Medulla oblongata (tissue), 1 donor: ENCODE measurements at regions not wholly inside any gene's neighbourhood (a gene's known extent, or its start where the extent isn't known, plus 50 kb on each side); places are given as distances from the start of the nearest gene placed in this dataset.

Source experiments
- DNase-seq: peaks from one replicate; pipeline ENCODE4 v3.0.0-alpha.2; 2015; ENCODE audit errors: extremely low spot score

DNA sequence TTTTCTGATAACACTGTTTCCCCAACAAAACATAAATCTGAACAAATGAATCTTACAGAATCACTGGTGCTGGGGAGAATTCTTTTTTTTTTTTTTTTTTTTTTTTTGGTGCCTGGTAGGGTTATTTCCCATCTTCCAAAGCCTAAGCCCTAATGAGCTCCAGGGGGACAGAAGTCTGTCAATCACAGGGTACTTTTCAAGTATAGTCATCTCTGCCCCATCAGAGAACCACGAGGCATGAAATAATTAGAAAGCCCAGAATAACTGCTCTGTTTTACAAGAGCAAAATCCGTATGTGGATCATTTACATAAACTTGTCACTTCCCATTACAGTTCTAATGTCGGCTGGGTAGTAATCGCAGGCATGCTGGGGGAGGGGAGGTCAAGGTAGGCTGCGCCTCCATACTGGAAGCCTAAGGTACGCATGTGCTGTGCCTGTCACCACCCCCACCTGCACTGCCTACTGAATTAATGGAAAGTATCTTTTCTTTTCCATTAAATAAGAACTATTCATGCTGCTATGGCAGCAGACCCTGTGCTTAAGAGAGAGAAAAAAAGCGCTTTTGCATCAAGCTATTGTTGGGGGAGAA, 164.7 kb upstream of the LEF1 start:
- no peak for DNase-seq

DNA sequence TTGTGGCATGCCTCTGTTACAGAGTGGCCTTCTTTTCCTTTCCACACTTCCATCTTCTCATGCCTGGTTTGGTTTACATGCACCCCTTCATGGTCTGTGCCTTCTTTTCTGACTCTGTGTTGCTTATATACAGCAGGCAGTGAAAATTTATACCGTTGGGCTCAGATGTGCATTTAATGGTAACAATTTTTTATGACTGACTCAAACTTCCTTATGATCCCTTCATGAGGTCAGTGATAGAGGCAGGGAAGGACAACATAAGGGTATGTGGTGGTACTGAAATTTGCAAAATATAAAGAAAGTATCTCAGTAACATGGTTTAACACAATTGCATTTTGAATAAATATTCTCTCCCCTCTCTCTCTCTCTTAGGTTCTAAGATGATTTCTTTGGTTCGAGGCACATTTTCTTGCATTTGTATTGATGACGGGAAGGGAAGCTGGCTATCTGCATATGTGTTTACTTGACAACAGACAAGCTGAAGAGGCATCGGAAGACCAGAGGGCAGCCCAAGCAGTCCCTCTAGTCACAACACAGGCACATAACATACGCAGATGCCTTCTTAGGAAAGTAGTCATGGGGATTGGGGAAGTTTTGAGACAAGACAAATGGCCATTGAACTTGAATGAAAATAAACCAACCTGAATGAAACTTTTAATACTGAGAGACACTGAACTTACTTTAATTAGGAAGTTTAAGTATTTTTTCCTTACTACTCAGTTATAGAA, 163.3 kb upstream of the LEF1 start:
- DNase-seq: no peak

DNA sequence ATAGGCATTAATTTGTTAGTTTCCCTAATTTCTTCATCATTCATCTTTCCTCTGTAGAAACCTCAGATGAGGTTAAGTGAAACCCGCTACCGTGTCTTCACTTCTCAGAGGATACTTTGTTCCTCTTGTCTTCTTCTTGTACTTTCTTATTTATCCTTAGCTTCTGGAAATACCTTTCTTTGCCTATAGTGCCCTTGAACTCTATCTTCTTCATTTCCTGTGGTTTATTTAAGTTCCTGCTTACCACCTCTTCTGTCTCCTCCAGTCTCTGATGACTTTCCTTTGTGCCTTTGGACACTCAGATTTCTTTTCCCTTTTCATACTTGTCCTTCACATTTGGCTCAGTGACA, 159.6 kb upstream of the LEF1 start:
- DNase-seq: no peak

DNA sequence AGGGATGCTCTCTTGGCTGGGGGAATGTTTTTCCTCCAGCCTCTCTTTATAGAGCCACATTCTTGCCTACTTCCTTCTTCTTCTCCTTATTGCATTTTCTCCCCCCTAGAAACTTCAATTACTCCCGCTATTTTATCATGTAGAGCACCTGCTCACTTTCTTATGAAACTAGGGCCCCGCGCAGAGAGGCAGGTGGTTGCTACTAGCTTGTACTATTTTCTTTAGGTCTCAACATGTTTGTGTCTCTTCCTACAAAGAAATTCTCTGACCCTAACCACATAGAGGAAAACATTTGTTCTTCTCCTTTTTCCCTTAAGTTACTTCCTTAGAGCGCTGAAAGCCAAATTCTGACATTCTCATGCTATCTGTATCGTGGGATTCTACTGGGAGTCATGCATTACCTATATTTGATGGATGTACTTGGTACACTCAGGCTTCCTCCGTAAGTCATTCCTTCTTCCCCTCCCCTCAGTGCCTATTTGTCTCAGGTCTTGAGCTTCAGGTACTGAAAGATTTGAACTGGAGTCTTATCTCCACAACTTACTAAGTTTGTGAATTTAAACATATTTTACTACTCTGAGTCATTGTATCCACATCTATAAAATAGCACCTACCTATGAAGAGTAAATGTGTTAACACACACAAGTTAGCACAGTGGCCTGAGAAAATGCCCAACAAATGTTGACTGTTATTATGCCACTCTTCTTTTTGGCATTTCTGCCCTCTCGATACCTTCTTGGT, 159.1 kb upstream of the LEF1 start:
- DNase-seq: no peak

DNA sequence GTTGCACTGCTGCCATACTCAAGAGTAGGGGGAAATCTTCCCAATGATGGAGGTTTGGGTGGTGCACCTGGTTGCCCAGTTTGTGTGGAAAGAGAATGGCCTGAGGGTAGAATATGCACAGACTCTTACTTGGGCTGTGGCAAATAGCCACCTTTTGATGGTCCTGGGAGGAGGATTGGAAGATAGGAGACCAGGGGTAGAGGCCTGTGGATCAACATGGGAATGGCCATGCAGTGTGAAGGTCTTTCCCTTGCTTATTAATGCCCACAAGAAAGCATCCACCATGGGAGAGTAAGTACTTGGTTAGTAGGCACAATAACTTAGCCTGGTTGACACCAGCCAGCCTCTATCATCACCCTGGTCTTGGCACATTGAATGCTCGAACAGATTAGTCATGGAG, 156.8 kb upstream of the LEF1 start:
- DNase-seq: no peak

DNA sequence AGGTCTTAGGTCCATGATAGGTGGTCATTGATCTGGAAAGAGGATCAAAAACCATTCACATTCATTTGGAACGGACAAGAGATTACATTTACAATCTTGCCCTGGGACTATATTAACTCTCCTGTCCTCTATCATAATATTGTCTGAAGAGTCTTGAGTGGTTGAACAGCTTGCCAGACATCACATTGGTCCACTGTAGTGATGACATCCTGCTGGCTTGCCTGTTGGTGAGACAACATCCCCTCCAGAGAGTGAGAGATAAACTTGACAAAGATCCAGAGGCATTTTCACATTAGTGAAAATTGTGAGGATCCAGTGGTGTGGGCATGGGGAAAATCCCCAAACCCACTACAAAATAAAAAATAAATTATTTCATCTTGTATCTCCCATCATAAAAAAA, 155.7 kb upstream of the LEF1 start:
- DNase-seq: no peak

DNA sequence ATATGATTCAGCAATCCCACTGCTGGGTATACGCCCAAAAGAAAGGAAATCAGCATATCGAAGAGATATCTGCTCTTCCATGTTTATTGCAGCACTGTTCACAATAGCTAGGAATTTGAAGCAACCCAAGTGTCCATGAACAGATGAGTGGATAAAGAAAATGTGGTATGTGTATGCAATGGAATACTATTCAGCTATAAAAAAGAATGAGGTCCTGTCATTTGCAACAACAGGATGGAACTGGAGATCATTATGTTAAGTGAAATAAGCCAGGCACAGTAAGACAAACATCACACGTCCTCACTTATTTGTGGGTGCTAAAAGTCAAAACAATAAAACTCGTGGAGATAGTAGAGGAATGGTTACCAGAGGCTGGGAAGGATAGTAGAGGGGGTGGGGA, 153.8 kb upstream of the LEF1 start:
- DNase-seq: no peak

DNA sequence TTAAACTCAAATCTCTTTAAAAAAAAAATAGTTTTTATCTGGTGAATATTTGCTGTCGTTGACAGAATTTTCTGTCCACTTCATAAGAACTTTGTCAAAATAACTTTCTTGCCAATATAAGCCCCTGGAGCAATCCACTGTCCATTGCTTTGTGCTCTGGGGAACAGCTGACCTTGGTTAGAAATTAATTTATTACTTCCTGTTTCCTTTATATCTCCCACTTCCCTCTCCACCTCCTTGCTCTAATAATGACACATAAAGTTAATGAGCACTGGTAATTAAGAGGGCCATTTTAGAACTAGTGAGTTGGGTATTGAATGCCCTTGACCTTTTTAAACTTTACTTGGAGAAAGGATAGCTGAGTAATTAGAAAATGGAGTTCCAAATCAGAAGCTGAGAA, 151.3 kb upstream of the LEF1 start:
- no peak for DNase-seq

DNA sequence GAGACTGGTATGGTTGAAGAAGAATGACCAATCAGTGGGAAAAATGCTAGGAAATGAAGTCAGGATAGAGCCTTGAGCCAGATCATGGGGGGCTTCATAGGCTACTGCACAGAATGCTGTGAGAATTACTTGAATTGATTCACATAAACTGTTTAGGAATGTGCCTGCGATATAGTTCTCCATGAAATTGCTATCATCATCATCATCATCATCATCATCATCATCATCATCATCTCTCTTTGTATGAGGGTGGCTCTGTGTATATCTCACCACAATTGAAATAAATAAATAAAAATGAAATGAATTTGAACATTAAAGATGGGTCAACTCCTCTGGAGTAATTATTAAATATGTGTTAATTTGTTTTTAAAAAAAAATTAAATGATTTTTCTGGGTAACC, 148.6 kb upstream of the LEF1 start:
- no peak for DNase-seq

DNA sequence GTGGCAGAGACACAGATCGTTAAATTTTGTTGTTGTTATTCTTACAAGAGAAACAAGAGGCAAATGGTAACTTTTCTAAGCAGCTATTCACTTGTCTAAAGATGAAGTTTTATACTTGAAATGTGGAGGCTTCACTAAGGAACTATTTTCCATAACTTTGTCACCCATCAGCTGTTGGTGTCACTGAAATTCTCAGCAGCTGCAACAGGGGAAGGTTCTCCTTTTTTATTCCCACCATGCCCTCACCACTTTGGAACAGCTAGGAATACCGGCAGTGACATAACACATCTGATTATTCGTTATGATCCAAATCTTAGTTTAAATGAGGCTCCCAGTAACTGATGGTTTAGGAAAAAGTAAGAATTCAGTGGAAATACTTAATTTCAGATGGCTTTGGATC, 147.0 kb upstream of the LEF1 start:
- no peak for DNase-seq

DNA sequence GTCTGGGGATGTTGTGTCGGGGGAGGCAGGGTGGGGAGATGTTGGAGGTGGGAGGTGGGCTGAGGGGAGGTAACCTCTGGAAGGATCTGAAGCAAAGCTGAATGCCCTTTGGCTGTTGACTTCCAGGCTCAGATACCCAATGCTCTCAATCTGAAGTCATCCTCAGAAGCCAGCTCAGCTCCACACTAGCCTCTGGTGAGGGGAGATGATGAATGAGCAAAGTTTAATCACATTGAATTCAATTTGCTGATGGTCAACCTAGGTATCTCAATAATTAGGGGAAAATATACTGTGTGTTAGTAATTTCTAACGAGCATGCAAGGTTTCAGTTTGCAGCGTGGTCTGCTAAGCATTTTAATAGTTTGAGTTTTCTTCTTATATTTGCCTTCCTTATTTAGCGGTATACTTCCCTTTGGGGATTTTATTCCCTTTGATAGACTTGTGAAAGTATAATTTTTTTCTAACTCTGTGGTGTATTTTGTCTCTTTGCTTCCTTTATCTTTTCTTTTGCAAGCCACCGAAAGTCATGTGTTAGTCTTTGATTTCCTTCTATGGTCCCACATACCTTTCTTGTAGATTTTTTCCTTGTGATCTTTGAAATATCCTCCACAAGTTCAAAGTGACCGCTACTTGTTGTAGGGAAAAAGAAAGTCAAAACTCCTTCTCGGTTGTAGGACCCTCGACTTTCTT, 146.3 kb upstream of the LEF1 start:
- DNase-seq: no peak

DNA sequence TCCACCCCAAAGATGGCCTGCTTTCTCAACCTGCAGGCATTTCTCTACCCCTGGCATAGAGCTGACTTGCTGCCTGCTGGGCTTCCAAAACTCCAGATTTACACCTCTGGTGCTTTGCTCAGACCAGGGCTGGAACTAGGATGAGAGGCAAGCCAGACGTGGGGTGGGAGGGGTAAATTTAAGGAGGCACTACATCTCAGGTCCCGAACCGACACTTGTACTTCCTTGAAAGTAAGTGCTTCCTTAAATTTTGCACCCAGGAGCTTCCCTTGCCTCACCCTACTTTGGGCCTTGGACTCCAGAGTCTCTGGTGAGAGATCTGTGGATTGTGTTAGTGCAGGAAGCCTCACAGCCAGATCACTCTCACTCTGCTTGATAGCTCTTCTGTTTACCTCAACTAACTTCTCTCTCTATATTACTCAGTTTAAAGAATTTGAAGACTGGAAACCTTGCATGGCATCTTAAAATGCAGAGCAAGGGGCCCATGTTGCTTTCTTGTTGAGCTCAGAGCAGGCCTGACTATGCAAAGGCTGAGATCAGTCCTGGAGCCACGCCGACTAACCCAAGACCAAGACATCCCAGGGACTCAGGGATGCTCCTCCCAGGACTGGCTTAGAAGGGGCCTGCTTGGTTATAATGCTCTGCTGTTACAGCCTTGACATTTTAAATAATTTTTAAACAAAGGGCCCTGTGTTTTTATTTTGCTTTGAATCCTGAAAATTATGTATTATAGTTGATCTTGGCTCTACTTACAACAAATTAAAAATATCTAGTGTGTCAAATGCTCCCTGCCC, 145.0 kb upstream of the LEF1 start:
- no peak for DNase-seq

DNA sequence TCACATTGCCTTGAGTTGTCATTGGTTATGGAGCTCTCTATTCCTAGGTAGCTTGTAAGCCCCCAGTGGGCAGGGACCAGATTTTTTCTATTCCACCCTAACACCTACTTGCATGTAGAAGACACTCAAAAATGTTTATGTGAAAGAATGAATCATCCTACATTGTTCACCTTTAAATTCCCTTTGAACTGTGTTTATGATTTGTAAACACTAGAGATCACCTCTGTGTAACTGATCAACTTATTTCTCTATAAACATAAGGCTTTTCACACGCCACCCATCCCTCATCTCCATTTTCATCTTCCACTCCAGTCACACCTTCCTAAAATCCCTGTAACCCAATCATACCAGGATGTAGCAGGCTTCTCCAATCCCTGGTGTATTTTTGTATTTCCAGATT, 142.6 kb upstream of the LEF1 start:
- no peak for DNase-seq

DNA sequence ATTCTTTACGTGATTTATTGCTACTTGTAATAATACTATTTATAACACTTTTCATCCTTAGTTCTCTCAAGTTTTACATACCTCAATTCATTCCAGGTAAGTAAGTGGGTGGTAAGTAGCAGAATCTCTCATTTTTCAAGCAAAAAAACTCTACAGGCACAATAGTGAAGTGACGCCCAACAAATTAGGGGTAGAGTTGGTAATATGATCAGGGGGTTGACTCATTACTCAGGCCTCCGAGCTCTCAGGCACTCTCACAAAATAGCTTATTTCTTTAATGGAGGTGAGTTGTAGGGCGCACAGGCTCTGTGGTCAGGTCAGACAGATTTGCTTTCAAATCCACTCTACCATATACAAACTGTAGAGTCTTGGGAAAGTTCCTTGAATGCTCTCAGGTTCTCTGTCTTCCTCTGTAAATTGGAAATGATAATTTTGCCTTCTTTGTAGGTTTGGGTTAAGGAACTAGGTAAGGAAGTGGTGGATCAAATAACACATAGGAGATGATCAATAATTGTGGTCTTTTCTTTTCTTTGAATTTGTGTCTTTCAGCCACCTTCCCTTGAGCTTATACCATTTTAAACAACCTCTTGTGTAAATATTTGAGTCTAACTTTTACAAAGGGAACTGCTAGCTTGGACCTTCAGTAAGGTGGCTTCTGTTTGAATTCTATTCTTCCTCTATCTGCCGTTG, 134.9 kb upstream of the LEF1 start:
- DNase-seq: no peak

DNA sequence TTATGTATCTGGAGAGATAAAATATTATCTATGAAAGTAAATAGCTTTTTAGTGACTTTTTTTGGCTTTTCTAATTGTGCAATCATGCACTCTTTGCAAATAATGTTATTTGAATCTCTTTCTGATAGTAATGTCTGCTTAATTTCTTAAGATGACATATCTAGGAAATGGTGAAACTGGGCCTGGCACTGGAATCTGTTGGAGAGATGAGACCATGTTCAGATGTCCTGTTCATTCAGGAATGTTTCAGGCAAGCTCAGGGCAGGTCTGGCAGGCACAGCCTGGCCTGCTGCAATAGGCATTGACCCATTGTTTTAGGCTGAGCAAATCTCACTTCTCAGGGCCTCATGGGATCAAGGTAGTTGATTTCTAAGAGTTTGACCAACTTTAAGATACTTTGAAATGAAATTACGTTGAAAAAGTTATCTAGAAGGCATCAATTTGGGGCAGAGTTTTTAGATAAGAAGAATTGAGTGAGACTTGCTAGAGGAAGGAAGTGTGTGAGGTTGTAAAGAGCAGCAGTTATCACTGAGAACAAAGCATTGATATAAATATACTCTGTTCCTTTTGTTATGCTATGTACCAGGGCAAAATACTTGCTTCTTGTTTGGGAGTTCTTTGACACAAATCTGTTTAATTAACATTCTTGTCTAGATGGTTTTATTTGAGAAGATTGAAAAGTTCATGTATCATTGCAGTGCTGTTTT, 133.0 kb upstream of the LEF1 start:
- no peak for DNase-seq

DNA sequence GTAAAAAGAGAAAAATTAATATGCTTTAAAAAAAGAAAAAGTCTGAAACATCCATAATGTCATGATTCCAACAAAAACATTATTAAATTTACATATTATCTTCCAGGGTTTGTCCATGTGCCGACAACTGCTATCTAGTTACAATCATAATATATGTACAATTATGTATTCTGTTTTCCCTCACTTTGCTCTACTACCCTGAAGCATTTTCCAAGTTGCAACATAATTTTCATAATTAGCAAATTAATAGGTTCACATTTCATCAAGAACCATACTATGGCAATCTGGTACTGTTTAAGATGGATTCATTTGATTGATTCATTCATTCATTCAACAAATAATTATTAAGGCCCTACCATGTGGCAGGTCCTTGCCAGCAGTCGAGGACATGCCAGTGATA, 128.9 kb upstream of the LEF1 start:
- DNase-seq: no peak

DNA sequence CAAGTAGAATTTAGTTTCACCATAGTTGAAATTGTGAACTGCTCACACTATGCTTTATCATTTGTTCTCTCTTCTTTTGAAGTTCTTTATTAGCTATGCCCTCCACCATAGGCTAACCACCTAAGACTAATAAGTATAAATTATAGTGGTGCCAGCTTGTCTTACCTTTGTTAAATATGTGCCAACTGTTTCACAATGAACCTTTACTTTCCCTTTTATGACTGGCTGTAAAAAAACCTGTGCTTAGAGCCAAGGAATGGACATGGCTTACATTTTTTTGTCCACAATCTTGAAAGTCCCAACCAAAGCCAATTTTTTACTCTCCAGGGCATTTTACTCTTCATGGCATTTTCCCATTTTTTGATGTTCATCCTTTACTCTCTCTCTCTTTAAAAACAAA, 123.5 kb upstream of the LEF1 start:
- no peak for DNase-seq

DNA sequence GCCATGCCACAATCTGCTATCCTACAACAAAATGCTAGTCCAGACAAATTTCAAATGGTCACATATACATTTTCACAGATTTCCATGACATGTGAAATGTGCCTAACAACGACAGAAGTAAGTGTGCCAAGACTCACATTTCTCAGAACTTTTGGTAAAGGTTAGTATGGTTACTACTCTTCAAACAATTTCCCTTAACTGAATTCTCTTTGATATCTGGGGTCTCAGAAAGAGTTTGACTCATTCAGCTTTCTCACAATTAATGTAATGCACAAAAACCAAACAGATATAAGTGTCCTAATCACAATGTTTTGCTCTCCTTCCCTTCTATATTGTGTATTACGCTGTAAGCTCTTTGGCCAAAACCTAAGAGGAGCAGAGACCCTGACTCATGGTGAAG, 122.4 kb upstream of the LEF1 start:
- DNase-seq: no peak

DNA sequence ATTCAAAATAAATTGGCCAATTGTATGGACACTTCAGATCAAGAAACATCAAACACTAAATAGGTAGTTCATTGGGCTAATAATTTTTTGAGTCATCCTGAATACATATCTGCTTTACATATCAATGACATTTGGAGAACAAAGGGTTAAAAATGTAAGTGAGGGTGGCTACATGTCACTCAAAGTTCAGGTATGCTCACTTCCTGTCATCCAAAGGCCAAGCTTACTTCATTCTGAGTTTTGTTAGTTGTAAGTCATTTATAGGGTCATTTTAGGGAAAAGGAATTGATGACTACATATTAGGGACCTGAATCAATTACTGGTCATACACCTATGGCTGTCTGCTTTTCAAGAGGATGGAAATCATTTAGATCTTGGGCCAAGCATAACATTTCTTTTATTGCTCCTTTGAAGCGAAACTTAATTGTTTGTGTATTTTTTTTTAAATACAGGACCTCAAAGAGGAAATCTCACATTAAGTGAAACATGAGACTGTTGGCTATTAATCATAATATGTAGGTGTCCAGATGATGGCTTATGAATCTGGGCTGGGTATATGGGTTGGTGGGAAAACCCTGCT, 119.2 kb upstream of the LEF1 start:
- no peak for DNase-seq

DNA sequence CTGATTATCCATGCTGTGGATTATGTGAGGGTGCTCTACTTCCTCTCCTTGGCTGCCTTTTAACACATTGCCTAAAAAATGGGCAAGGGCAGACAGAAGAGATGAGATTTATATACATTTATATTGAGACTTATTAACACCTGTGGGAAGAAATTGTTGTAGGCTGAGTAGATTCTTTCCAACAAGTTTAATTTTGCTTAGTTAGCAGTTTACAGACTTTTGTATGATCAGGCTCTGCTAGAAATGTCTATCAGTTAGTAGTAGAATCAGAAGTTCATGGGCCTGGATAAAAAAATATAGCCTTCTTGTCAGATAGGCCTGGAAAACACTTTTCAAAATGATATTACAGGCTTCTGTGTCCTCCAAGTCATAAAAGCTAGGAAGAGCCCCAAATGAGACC, 111.3 kb upstream of the LEF1 start:
- DNase-seq: no peak
